SU-DHL-6 (cell line): ENCODE measurements at regions not wholly inside any gene's neighbourhood (a gene's known extent, or its start where the extent isn't known, plus 50 kb on each side); places are given as distances from the start of the nearest gene placed in this dataset.

Experiments
- H2AFZ ChIP-seq: fragments of 200-600 bp; sonication (generic); 2 replicates; pipeline ENCODE4 v1.6.1; 2014; ENCODE audit warnings: low read depth, mild to moderate bottlenecking, moderate library complexity, mixed read lengths, antibody characterized with exemption, low read length; ENCODE audit not compliant: severe bottlenecking
- H3F3A ChIP-seq: fragments of 200-600 bp; shearing (Covaris generic); 2 replicates; pipeline ENCODE4 v1.6.0; 2016; ENCODE audit warnings: antibody characterized with exemption, mild to moderate bottlenecking; ENCODE audit not compliant: insufficient read depth
- H3K27ac ChIP-seq: fragments of 200-600 bp; sonication (generic); 2 replicates; pipeline ENCODE4 v1.5.1; 2016; ENCODE audit warnings: low read depth, mild to moderate bottlenecking, low read length, moderate library complexity, mixed read lengths
- H3K27me3 ChIP-seq: fragments of 200-600 bp; sonication (generic), shearing (Covaris generic); 2 replicates; pipeline ENCODE4 v1.6.0; 2014; ENCODE audit warnings: mild to moderate bottlenecking, low read length
- H3K36me3 ChIP-seq: fragments of 200-600 bp; sonication (generic); 2 replicates; pipeline ENCODE4 v1.6.1; 2014; ENCODE audit warnings: mild to moderate bottlenecking, low read length, mixed read lengths
- H3K4me2 ChIP-seq: fragments of 300-600, 200-600 bp; shearing (Covaris generic), sonication (generic); 2 replicates; pipeline ENCODE4 v1.6.0; 2014; ENCODE audit warnings: low read length, low read depth, mild to moderate bottlenecking; ENCODE audit not compliant: poor library complexity, severe bottlenecking
- H3K4me3 ChIP-seq: fragments of 200-600 bp; sonication (generic); 2 replicates; pipeline ENCODE4 v1.5.1; 2014; ENCODE audit warnings: antibody characterized with exemption, low read length, mild to moderate bottlenecking, mixed read lengths; ENCODE audit not compliant: insufficient read depth, poor library complexity, severe bottlenecking
- H3K79me2 ChIP-seq: fragments of 200-600 bp; sonication (generic); 2 replicates; pipeline ENCODE4 v1.6.1; 2014; ENCODE audit warnings: mild to moderate bottlenecking, low read length, moderate library complexity; ENCODE audit not compliant: insufficient read depth
- H3K9ac ChIP-seq: fragments of 200-600 bp; sonication (generic); 2 replicates; pipeline ENCODE4 v1.7.0; 2014; ENCODE audit warnings: mild to moderate bottlenecking, low read length
- H3K9me2 ChIP-seq: fragments of 200-600 bp; sonication (generic); replicated peaks from 2 replicates; pipeline ENCODE4 v1.6.1; 2014; ENCODE audit warnings: low read length; ENCODE audit not compliant: insufficient read depth
- H3K9me3 ChIP-seq: fragments of 200-600 bp; sonication (generic); 2 replicates; pipeline ENCODE4 v1.6.1; 2014; ENCODE audit warnings: low read length, mixed read lengths; ENCODE audit not compliant: insufficient read depth
- H4K20me1 ChIP-seq: fragments of 200-600 bp; sonication (generic); 2 replicates; pipeline ENCODE4 v1.6.1; 2014; ENCODE audit warnings: low read depth, mild to moderate bottlenecking, antibody characterized with exemption, low read length, moderate library complexity, mixed read lengths
- EZH2phosphoT487 ChIP-seq: fragments of 200-600 bp; sonication (generic), shearing (Covaris generic); conservative IDR thresholded peaks from 2 replicates; pipeline ENCODE4 v1.6.1; 2018; ENCODE audit warnings: mild to moderate bottlenecking, antibody characterized with exemption, low read length, moderate library complexity, mixed read lengths
- TF ChIP-seq, protein P1 (sequence below): fragments of 200-600 bp; sonication (generic); IDR thresholded peaks from one replicate; pipeline ENCODE4 v1.5.1; 2017; ENCODE audit warnings: antibody characterized with exemption, mild to moderate bottlenecking, low read length, moderate library complexity; ENCODE audit not compliant: insufficient read depth, poor library complexity, severe bottlenecking

DNA sequence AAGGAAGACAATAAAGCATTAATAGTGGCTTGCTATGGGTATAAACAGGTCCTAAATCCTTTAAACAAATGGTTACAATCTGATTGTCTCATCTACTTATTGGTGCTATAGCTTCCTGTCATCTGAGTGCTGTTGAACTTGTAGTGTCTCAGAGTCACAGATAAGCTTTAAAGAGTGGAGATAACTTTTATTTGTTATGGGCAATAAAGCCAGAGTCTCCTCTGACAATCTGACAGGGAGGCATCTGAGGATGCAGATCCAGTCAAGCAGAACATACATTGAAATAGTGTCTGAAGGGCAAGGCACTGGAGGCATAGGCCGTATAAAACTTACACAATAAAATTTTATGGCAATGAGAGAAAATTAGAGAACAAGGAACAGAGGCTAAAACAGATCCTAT lies 1132.4 kb upstream of the CDH2 start:
- Histone ChIP-seq H4K20me1 (no peaks in the 10 kb centered on the region), H3K9me2 (no peaks in the 10 kb centered on the region), H3F3A (no peaks in the 10 kb centered on the region), H2AFZ (no peak overlapping the region), H3K27ac (no peak overlapping the region), H3K9me3 (no peaks in the 10 kb centered on the region), H3K36me3 (no peaks in the 10 kb centered on the region), H3K27me3 (no peaks in the 10 kb centered on the region), H3K4me2 (no peak overlapping the region), H3K9ac (no peak overlapping the region), H3K79me2 (no peaks in the 10 kb centered on the region), H3K4me3 (no peak overlapping the region)
- TF ChIP-seq, protein P1, sequence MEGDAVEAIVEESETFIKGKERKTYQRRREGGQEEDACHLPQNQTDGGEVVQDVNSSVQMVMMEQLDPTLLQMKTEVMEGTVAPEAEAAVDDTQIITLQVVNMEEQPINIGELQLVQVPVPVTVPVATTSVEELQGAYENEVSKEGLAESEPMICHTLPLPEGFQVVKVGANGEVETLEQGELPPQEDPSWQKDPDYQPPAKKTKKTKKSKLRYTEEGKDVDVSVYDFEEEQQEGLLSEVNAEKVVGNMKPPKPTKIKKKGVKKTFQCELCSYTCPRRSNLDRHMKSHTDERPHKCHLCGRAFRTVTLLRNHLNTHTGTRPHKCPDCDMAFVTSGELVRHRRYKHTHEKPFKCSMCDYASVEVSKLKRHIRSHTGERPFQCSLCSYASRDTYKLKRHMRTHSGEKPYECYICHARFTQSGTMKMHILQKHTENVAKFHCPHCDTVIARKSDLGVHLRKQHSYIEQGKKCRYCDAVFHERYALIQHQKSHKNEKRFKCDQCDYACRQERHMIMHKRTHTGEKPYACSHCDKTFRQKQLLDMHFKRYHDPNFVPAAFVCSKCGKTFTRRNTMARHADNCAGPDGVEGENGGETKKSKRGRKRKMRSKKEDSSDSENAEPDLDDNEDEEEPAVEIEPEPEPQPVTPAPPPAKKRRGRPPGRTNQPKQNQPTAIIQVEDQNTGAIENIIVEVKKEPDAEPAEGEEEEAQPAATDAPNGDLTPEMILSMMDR, result no peak

DNA sequence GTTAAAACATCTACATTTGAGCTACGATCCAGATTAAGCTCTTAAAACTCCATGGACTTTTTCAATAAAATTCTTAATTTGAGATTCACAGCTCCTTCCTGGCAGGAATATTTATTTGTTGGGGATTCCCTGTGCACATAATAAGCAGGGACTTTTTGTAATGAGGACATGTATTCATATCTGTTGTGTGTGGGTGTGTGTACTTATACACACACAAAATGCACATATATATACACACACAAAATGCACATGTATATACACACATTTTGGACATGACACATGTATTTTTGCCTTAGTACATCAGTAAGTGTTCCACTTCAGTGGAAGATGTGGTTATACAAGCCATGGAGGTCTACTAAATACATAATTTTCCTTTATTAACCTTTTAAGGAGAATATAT lies 1131.1 kb upstream of the CDH2 start:
- Histone ChIP-seq H3K9me3 (no peaks in the 10 kb centered on the region), H3K4me2 (no peak overlapping the region), H3F3A (no peaks in the 10 kb centered on the region), H3K27ac (no peak overlapping the region), H4K20me1 (no peaks in the 10 kb centered on the region), H2AFZ (no peak overlapping the region), H3K9me2 (no peaks in the 10 kb centered on the region), H3K36me3 (no peaks in the 10 kb centered on the region), H3K4me3 (no peak overlapping the region), H3K79me2 (no peaks in the 10 kb centered on the region), H3K9ac (no peak overlapping the region), H3K27me3 (no peaks in the 10 kb centered on the region)
- no peak for TF ChIP-seq EZH2phosphoT487
- TF ChIP-seq, protein P1, result no peak

DNA sequence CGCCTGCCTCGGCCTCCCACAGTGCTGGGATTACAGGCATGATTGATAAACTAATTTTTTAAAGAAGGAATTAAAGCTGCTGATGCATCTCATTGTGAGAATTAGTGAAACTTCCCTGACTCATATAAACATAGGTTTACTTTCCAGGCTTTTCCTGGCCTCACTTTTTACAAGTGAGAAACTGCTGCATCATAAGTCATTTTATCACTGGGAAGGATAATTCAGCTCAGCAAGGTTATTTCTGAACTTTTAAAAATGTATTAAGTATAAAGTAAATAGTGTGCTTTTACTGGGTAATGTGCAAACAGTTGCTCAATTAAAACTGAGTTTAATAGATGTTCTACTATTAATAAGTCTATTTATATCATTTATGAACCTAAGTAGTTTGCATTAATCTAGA lies 1130.3 kb upstream of the CDH2 start:
- H3K36me3 ChIP-seq, result no peaks in the 10 kb centered on the region
- H3K9me2 ChIP-seq, result no peaks in the 10 kb centered on the region
- no peak overlapping the region for H3K27ac ChIP-seq
- no peak overlapping the region for H3K9ac ChIP-seq
- no peaks in the 10 kb centered on the region for H3F3A ChIP-seq
- no peaks in the 10 kb centered on the region for H4K20me1 ChIP-seq
- no peaks in the 10 kb centered on the region for H3K27me3 ChIP-seq
- no peak overlapping the region for H2AFZ ChIP-seq
- H3K4me3 ChIP-seq, result no peak overlapping the region
- no peaks in the 10 kb centered on the region for H3K9me3 ChIP-seq
- TF ChIP-seq, protein P1, result no peak
- no peak for TF ChIP-seq EZH2phosphoT487
- H3K79me2 ChIP-seq, result no peaks in the 10 kb centered on the region
- H3K4me2 ChIP-seq, result no peak overlapping the region

DNA sequence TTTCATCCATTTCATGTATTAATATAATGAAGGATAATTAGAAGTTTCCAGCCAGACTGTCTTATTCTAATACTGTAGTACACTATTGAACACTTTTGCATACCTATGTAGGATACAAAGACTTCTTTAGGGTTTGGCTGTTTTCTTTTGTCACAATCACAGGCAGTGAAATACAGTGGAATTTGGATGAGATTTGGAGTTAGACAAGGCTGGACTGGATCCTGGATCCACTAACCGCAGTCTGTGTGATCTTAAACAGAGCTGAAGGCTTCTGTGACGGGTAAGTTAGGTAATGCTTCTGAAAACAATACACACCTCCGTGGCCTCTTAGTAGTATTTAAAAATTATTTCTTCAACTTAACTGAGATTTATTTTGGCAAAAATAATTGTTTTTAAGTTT lies 1128.6 kb upstream of the CDH2 start:
- Histone ChIP-seq H3K27me3 (no peaks in the 10 kb centered on the region), H3K9me2 (no peaks in the 10 kb centered on the region), H4K20me1 (no peaks in the 10 kb centered on the region), H3K4me3 (no peak overlapping the region), H3K36me3 (no peaks in the 10 kb centered on the region), H3K9ac (no peak overlapping the region), H3F3A (no peaks in the 10 kb centered on the region), H3K9me3 (no peaks in the 10 kb centered on the region), H3K4me2 (no peak overlapping the region), H3K79me2 (no peaks in the 10 kb centered on the region), H3K27ac (no peak overlapping the region), H2AFZ (no peak overlapping the region)
- TF ChIP-seq, protein P1, result no peak
- TF ChIP-seq EZH2phosphoT487, result no peak
